ENCODE measurements at regions not wholly inside any gene's neighbourhood (a gene's known extent, or its start where the extent isn't known, plus 50 kb on each side); places are given as distances from the start of the nearest gene placed in this dataset.

GRCh38 chr4:145308598-145308997 lies 128.2 kb upstream of the OTUD4 start:
- DNase-seq (ENCODE audit: low read depth, low spot score) (no peak), ATAC-seq (no peak)
- no peaks in the 10 kb centered on the region for H3K36me3 ChIP-seq (ENCODE audit: control insufficient read depth, insufficient read depth, low read length)
- in situ Hi-C loops (cut with HindIII; ENCODE audit: low pct_unique_long_range_greater_than_20kb, low sequenced_read_pairs), result no loop called here
- ChIA-PET POLR2A (no interaction called here), CTCF (no interaction called here)
- H3K4me3 ChIP-seq (ENCODE audit: low read depth in 2 of 2, low read length in 2 of 2), result no peak overlapping the region
- TF ChIP-seq POLR2AphosphoS5 (IDR thresholded peaks at IDR 0.05; ENCODE audit: low read depth, low read length) (no peak), TCF7L2 (IDR thresholded peaks at IDR 0.05; ENCODE audit: low read depth, low read length) (no peak), REST (IDR thresholded peaks at IDR 0.05; ENCODE audit: insufficient read depth in 1 of 2, low read depth in 2 of 2, low read length in 1 of 2) (no peak), SIN3A (IDR thresholded peaks at IDR 0.05; ENCODE audit: borderline replicate concordance, insufficient read depth, low read depth, low read length) (no peak)
- TF ChIP-seq, protein P1, sequence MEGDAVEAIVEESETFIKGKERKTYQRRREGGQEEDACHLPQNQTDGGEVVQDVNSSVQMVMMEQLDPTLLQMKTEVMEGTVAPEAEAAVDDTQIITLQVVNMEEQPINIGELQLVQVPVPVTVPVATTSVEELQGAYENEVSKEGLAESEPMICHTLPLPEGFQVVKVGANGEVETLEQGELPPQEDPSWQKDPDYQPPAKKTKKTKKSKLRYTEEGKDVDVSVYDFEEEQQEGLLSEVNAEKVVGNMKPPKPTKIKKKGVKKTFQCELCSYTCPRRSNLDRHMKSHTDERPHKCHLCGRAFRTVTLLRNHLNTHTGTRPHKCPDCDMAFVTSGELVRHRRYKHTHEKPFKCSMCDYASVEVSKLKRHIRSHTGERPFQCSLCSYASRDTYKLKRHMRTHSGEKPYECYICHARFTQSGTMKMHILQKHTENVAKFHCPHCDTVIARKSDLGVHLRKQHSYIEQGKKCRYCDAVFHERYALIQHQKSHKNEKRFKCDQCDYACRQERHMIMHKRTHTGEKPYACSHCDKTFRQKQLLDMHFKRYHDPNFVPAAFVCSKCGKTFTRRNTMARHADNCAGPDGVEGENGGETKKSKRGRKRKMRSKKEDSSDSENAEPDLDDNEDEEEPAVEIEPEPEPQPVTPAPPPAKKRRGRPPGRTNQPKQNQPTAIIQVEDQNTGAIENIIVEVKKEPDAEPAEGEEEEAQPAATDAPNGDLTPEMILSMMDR (IDR thresholded peaks at IDR 0.05), result no peak
- H3K27me3 ChIP-seq (ENCODE audit: control insufficient read depth, insufficient read depth, low read length), result no peaks in the 10 kb centered on the region
- H3K27ac ChIP-seq (ENCODE audit: low read length), result no peak overlapping the region
- no peaks in the 10 kb centered on the region for H3K4me1 ChIP-seq (ENCODE audit: control insufficient read depth, insufficient read depth, low read length)
- no peaks in the 10 kb centered on the region for H3K9me3 ChIP-seq (ENCODE audit: control insufficient read depth, insufficient read depth, low read depth, low read length)
- no TSS peak for BruUV-seq (replicated peaks)
- intact Hi-C loops (cut with micrococcal nuclease; ENCODE audit: unreplicated experiment), result no loop called here

DNA sequence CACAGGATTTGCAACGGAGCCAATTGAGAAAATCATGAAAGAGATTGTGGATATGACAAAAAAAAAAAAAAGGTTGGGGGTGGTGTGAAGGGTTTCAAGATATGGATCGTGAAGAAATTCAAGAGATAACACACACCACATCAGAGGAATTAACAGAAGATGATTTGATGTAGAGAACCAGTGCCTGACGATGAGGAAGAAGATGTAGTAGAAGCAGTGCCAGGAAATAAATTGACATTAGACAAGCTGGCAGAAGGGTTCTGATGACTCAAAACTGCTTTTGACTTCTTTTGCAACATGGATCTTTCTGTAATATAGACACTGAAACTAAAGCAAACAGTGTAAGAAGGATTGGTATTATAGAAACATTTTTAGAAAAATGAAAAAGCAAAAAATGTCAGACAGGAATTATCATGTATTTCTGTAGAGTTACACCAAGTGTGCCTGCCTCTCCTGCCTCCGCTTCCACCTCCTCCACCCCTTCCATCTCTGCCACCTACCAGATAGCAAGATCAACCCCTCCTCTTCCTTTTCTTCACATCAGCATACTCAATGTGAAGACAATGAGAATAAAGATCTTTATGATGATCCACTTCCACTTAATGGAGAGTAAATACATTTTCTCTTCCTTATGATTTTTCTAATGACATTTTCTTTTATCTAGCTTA lies 127.5 kb upstream of the OTUD4 start:
- POLR2A ChIA-PET, result no interaction called here
- CTCF ChIA-PET, result no interaction called here

More for the DNA sequence above, 127.5 kb upstream of the OTUD4 start:
- Histone ChIP-seq H3K4me1 (ENCODE audit: control insufficient read depth, insufficient read depth, low read length) (no peaks in the 10 kb centered on the region), H3K9me3 (ENCODE audit: control insufficient read depth, insufficient read depth, low read depth, low read length) (no peaks in the 10 kb centered on the region), H3K36me3 (ENCODE audit: control insufficient read depth, insufficient read depth, low read length) (no peaks in the 10 kb centered on the region), H3K27me3 (ENCODE audit: control insufficient read depth, insufficient read depth, low read length) (no peaks in the 10 kb centered on the region), H3K4me3 (ENCODE audit: low read depth in 2 of 2, low read length in 2 of 2) (no peak overlapping the region), H3K27ac (ENCODE audit: low read length) (no peak overlapping the region)
- no TSS peak for BruUV-seq (replicated peaks)
- TF ChIP-seq, protein P1 (IDR thresholded peaks at IDR 0.05), result no peak
- TF ChIP-seq SIN3A (IDR thresholded peaks at IDR 0.05; ENCODE audit: borderline replicate concordance, insufficient read depth, low read depth, low read length) (no peak), TCF7L2 (IDR thresholded peaks at IDR 0.05; ENCODE audit: low read depth, low read length) (no peak), REST (IDR thresholded peaks at IDR 0.05; ENCODE audit: insufficient read depth in 1 of 2, low read depth in 2 of 2, low read length in 1 of 2) (no peak)
- ATAC-seq (no peak), DNase-seq (ENCODE audit: low read depth, low spot score) (no peak)
- in situ Hi-C loops (cut with HindIII; ENCODE audit: low pct_unique_long_range_greater_than_20kb, low sequenced_read_pairs) (no loop called here), intact Hi-C loops (cut with micrococcal nuclease; ENCODE audit: unreplicated experiment) (no loop called here)

Measured in Panc1 (cell line).